HUDEP-2 (cell line): ENCODE measurements at regions not wholly inside any gene's neighbourhood (a gene's known extent, or its start where the extent isn't known, plus 50 kb on each side); places are given as distances from the start of the nearest gene placed in this dataset.
A peak's percentile ranks its signal among the peaks of the same experiment; 100 is the strongest.
"Not testable (repeated sequence)": the region's sequence is repeated elsewhere in the genome, so short reads cannot be mapped to it uniquely, and the experiment has no call there.

Experiments used
- DNase-seq, 76 experiments: peaks; one replicate each; lab custom pipeline; 2025; ENCODE audit not compliant: unreplicated experiment in 76 of 76; lab: John Stamatoyannopoulos, UW

DNA sequence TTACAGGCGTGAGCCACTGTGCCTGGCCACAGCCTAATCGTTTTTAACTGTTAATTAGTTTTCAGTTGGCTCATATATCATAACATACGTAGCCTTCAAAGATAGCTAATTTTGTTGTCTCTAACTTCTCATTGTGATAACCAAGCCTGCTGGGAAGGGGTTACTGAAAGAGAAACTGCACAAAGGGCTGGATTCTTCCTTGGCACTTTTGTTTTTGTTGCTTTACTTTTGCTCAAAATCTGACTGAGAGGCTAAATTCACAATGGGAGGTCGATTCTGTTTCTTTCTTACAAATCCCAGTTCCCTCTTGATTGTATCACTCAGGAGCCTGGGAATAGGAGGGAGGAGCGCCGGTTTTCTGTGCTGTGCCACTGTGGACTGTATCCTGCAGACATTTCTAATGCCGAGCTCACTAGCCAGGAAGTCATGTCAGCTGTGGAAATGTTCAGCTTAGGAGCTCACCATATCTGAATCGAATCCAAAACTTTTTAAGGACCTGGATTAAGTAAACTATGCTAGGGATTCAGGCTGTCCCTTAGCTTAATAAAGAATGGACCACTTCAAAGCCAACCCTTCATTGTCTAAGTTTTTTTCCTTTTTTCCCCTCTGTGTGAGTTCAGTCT, 120.5 kb upstream of the FAT1 start:
- DNase-seq: peak in 2 of 76 experiments; percentile 23 to 32

DNA sequence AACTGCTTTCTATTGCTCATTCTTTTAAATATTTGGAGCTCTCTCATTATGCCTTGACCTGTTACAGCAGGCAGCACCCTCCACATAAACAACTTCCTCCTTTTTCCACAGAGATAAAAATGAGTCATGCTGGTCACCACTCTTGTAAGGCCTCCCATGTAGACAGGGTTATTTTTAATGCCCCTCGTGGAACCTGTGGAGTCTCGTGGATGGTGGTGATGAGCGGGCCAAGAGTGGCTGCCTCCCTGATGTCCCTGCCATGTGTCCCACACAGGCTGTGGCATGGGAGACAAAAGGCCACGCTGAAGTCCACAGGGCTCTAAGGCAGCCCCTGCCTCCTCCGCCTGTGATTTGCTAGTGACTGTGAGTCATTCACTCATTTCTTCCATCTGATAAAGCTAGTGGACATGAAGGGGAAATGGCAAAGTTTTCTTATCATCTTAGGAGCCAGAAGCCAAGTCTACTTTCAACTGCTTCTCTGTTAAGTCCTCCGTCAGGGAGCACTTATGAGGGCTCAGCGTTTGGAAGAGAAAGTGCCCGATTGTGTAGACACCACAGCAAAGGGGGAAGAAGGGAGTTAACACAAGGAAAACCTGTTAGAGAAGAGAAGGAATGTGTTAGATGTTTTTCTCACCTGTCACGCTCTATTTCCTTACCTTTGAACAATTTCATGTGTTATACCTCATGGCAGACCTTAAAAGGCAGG, 121.6 kb upstream of the FAT1 start:
- peak in 54 of 76 experiments; percentile 3 to 87 (median 38) for DNase-seq

DNA sequence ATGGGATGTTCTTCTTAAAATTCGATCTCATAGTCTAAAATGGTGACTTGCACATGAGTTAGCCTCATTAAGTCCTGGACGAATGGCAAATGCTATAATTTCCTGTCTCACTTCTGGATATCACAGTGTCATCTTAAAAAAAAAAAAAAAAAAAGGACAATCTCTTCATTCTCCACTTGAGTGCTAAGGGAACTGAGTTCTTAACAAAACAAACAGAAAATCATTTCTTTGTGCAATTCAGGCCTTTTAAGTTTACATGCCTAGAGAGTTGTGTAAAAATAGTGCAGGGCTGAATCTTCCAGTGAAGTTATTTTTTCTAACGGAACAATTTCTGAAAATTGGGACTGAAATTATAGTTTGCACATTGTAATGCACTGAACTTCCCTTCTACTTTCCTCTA, 122.8 kb upstream of the FAT1 start:
- DNase-seq: no peak

DNA sequence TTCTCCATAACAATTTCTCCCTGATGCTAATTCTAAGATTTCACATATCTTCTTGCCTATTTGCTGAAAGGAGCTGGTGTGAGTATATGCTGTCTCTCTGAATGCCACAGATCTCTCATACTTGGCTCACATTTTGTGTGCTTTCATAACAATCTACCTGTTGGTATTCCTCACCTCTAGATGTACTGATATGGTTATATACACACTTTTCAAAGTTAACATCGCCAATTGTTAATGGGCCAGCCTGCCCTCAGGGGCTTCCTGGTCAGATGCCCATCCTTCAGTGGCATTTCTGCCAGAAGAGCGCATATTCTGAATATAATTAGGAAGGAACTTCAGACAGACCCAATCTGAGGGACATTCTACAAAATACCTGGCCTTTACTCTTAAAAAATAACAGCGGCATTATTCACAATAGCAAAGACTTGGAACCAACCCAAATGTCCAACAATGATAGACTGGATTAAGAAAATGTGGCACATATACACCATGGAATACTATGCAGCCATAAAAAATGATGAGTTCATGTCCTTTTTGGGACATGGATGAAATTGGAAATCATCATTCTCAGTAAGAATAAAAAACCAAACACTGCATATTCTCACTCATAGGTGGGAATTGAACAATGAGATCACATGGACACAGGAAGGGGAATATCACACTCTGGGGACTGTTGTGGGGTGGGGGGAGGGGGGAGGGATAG, 123.9 kb upstream of the FAT1 start:
- not testable (repeated sequence) for DNase-seq

DNA sequence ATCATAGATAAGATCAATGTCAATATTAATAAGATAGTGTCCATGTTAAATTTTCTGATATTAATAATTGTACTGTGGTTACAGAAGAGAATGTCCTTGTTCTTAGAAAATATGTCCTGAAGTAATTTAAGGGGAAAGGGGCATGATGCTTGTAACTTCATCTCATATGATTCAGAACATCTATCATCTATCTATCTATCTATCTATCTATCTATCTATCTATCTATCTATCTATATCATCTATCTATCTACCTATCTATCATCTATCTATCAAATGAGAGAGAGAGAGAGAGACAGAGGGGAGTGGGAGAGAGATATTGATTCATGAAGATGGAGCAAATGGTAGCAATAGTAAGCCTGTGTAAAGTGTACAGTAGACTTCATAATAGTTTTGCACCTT, 124.8 kb upstream of the FAT1 start:
- DNase-seq: no peak

DNA sequence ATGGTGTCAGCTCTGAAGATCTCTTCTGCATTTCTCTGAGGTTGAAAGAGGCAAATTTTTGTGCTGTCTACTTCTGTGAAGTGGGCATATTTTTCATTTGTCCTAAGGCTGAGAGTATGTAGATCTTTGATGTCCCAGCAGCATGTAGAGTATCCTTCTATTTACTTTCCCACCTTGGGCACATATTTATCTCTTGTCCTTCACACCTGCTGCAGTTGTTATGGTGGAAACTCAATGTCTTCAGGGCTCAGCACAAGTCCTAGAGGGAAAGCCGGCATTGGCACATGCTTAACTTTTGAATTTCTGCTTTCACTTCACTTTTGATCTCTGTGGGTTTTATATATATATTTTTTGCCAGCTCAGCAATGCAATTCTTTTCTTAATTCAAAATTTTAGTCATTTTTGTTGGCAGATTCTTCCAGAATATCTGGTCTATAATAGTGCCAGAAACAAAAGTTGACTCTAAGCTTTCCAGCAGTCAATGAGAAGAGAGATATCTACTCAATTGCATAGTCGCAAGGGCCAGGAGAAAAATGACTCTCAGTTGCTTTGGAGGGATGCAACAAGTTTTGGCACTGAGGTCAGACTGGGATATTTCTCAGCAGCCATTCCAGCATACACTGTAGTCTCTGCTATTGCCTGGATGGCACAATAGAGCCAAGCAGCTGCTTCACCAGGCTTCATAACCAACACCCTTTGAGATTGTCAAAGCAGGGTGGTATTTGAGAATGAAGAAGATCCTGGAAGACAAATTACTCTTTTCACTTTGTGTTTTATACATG, 127.8 kb upstream of the FAT1 start:
- no peak for DNase-seq

DNA sequence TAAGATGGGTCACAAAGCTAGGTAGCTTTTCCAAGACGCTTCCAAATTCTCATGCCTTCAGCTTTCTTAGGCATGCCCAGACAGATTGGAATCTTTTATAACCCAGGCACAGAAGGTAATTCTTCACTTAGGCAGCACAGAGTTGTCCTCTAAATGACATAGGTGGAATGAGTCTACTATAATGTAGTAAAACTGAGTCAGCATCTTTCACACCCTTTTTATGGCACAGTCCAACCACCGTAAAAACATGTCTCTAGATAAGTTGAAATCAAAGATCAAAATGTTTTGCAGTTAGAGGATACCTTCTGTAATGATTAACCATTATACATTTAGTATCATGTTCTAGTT, 128.4 kb upstream of the FAT1 start:
- DNase-seq: no peak

DNA sequence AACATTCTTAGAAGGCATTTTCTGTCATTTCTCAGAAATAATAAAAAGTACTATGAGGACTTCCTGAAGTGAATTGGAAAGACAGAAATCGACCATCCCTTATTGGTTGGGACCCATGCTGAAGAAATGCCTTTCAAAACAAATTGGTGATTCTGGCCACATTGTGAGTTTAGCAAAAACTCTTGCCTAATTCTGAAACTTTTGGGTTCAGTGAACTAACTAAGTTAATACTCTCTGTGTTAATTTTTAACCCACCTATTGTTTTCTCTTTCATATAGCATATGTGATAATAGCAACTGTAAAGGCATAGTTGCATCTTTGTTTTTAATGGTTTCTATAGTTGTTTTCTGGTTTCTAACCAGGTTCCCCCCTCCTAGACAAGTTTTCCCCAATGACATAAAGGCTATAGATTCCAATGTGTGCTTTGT, 129.3 kb upstream of the FAT1 start:
- DNase-seq: no peak

DNA sequence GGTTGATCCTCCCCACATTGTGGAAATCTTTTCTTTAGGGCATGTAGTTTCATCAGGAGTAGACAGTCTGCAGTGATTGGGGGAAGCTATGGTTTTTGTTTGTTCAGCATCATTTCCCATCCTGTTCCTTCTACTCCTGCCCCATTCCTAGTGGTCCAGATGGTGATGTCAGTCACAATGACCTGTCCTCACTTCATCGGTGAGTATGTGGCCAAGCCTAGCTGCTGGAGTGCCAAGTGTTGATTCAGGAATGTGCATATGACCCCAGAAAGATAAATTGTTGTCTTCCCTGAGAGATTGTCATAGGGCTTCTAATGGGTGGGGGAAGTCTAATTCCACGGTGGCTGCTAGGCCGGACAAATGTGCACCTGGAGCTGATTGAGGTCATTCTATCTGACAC, 130.6 kb upstream of the FAT1 start:
- DNase-seq: no peak

DNA sequence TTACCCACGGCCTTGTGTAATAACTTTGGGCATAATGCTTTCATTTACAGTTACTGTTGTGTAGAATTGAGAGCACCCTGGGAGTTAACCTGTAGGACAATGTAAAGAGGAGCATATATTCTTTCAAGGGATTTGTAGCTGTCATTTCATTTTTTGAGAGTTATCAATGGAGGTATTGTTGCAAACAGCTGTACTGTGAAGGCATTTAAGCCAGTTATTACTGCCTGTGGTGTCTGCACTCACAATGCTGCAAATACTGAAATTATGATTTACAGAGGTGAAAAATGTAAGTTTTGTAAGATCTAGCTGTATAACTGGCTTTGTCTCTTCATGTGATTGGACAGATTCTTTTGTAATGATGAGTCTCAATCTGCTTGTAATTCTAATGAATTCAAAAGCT, 131.5 kb upstream of the FAT1 start:
- DNase-seq: no peak

DNA sequence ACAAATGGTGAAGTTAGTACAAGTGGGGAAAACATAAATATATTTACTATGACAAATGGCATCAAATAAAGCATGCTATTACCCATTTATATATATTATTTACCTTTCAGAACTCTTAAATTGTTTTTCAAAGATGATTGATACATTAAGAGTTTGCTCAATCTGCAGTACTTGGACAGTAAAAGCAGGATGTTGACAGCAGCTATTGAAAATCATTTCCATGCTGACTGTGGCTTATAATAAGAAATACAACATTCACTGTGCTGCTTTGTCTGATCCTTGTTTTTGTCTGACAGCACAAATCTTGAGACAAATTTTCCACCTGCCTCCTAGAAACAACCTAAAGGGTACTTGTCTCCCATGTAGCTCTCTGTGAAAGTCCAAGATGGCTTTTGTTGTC, 134.1 kb upstream of the FAT1 start:
- DNase-seq: no peak

DNA sequence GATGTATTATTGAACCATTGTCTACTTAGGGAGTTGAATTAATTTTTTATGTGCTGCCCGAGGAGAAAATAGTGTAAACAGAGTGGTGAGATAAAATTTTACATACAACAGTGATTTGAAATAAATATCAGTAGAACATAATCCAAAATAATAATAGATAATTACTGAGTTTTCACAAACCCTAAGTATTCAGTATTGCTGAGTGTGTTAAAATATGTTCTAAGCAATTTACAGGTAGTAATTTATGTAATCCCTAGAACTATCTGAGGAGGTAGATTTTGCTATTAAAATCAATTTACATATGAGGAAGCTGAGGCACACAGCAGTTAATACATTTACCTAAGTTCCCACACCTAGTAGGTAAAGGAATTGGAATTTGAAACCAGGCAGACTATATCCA, 134.7 kb upstream of the FAT1 start:
- DNase-seq: no peak

DNA sequence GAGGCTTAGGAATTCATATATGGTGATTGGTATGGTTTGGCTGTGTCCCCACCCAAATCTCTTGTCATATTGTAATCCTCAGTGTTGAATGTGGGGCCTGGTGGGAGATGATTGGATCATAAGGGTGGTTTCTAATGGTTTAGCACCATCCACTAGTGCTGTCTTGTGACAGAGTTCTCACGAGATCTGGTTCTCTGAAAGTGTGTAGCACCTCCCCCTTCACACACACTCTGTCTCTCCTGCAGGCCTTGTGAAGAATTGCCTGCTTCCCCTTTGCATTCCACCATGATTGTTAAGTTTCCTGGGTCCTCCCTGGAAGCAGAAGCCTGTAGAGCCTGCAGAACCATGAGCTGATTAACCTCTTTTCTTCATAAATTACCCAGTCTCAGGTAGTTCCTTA, 135.8 kb upstream of the FAT1 start:
- no peak for DNase-seq

DNA sequence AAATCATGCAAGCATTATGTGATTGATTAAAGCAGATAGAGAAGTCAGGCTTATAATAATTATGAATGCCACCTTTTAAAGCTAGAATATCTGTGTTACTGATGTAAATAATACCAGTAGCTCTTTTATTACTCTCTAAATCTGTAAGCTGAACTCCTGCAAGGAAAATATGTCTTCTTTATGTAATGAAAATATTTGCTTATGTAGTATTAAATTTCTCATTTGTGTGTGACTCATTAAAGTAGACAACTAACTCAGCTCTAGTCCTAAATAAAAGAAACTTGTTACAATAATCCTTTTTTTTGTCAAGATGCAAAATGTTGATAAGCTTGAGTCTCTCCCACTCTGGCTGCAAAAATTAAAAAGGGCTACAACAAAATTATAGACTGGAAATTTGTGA, 137.7 kb upstream of the FAT1 start:
- DNase-seq: no peak

DNA sequence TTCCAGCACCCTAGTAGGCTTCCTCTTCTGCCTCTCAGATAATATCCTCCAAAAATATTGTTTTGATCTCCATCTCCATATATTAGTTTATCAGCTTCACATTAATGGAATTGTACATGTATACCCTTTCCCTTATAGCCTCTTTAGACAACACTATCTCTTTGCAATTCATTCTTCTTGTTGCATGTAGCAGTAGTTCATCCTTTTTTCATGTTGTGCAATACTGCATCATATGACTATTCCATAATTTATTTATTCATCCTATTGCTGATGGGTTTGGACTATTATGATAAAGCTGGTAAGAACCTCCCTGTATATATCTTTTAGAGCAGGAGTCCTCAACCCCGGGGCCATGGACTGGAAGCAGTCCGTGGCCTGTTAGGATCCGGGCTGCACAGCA, 148.2 kb upstream of the FAT1 start:
- no peak for DNase-seq

DNA sequence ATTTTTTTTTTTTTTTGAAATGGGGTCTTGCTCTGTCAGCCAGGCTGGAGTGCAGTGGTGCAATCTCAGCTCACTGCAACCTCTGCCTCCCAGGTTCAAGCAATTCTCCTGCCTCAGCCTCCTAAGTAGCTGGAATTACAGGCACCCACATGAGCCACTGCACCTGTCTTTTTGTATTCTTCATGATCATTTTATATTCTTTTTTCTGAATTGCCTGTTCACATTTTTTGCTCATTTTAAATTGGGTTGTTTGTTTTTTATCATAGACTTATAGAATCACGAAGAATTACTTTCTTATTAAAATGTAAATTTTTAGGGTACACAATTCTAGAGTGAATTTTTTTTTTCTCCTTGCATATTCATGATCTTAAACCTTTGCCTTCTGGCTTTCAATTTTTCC, 149.4 kb upstream of the FAT1 start:
- DNase-seq: not testable (repeated sequence)

DNA sequence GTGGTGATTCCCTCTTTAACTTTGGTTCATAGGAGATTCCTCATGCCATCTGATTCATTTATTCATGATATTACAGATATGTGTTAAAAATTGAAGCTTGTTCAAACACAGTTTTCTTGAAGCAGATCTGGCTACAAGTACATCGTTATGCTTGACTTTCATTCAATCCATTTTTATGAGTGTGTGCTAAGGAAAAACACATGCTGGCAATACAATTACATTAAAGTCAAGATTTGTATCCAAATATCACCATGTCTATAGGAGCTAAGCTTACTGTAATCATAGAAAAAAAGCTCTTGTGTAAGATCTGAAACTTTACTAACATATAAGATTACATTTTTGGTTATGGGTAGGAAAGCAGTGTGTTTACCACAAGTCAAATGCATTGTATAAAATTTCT, 151.8 kb upstream of the FAT1 start:
- DNase-seq: no peak

DNA sequence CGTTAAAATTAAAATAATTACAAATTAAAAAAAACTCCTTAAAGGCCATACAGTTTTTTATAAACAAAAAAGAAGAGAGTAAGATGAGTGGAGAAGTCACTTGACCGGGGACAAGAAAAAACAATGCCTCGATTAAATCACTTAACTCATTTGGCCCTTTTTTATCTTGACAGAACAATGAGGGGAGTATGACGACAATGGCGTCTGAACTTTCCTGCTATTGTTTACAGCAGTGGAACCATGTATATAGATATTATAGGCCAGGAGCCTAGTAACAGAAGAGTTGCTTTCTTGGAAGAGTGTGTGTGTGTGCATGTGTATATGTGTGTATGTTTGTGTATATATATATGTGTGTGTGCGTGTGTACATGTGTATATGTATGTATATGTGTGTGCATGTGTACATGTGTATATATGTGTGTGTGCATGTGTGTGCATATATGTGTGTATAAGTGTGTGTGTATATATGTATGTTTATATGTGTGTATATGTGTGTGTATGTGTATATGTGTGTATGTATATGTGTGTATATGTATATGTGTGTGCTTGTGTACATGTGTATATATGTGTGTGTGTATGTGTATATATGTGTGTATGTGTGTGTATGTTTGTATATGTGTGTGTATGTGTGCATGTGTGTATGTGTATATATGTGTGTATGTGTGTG, 153.4 kb upstream of the FAT1 start:
- no peak for DNase-seq

DNA sequence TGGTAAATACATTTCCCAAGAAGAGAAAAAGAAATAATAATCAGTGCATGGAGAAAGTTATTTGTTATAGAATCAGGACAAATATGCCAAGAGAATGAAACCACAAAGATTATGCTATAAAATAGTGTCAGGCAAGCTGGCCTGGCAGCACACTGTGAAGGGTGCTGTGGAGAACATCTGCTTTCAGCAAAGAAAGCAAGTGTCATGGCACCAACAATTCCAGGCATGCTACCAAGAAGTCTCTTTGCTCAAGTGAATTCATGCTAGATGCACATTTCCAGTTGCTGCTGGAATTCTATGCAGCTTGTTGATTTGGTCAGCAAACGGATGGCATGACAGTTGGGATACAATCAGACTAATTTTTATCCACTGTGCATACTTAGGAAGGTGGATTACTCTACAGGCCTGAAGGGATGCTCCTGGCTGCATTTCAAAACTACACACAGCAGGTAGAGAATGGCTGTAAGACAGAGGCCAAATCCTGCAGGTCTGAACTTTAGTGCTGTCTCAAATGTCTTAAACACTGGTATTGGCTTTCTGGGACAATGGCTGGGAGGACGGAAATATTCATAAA, 154.6 kb upstream of the FAT1 start:
- DNase-seq: no peak

DNA sequence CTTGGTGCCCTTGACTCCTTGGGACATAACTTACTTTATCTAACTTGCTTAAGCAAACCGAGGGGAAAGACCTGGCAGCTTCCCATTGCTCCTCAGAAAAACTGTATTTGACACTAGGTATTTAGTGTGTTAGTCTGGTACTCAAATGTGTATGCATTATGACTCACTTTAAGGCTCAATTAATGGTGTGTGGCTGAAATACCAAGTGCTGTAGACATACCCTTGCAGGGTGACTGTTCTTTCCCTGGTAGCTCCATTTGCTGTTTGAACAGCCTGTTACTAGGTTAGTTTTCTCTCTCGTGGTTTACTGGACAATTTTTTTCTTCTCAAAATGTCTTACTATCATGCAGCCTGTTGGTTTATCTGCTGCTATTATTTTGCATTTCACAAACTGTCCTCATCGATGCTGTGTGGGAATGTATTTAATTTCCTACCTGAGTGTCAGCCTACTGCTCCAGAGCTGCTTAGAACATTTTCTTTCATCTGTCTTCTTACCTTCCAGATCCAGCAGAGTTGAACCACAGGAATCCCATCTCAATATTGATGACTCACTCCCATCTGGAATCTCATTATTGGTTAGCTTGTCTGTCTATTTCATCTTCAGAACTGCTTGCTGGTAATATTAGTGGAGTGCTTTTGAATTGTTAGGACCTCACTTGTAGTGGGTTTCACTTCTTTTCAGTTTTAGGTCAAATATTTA, 158.0 kb upstream of the FAT1 start:
- DNase-seq: no peak
